SKM-1 treated with dmso at 0.1 percent for 144 hours (cell line): ENCODE measurements at regions not wholly inside any gene's neighbourhood (a gene's known extent, or its start where the extent isn't known, plus 50 kb on each side); places are given as distances from the start of the nearest gene placed in this dataset.

Source experiments
- DNase-seq: peaks from one replicate; lab custom pipeline; 2025; ENCODE audit not compliant: unreplicated experiment; lab: John Stamatoyannopoulos, UW

DNA sequence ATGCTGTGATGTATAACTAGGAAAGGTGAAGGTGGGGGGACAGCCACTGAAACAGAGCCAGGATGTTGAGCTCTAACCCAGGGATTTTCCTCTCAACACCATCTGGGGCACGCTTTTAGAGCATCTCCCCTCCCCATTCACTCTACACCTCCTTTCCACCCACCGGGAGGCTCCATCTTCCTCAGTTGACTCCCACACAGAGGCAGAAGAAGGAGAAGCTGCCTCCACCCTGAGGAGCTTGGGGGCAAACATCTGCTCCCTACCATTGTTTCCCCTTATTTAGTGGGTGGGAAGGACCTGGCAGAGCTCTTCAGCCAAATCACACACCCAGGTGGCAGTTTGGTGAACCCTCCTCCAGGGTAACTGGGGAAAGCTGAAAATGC lies 50.0 kb upstream of the ADA2 start:
- DNase-seq = no peak
